Loucy (cell line): ENCODE measurements at regions not wholly inside any gene's neighbourhood (a gene's known extent, or its start where the extent isn't known, plus 50 kb on each side); places are given as distances from the start of the nearest gene placed in this dataset.

Experiments used
- H2AFZ ChIP-seq: fragments of 200-600 bp; sonication (generic); 2 replicates; pipeline ENCODE4 v1.6.0; 2016; ENCODE audit warnings: antibody characterized with exemption, mild to moderate bottlenecking, low read length, moderate library complexity
- H3F3A ChIP-seq: fragments of 200-600 bp; 2 replicates; pipeline ENCODE4 v1.6.0; 2016; ENCODE audit warnings: antibody characterized with exemption, low read depth, mild to moderate bottlenecking
- H3K27me3 ChIP-seq: fragments of 200-600 bp; sonication (generic); 2 replicates; pipeline ENCODE4 v1.6.1; 2014; ENCODE audit warnings: low read length, mild to moderate bottlenecking; ENCODE audit not compliant: insufficient read depth, poor library complexity, severe bottlenecking
- H3K36me3 ChIP-seq: fragments of 200-600 bp; sonication (generic); 2 replicates; pipeline ENCODE4 v1.6.1; 2016; ENCODE audit warnings: low read length; ENCODE audit not compliant: insufficient read depth
- H3K4me1 ChIP-seq: fragments of 200-600 bp; sonication (generic); 2 replicates; pipeline ENCODE4 v1.5.1; 2014; ENCODE audit warnings: low read length, mild to moderate bottlenecking; ENCODE audit not compliant: insufficient read depth, poor library complexity, severe bottlenecking
- H3K4me2 ChIP-seq: fragments of 200-600 bp; sonication (generic); 2 replicates; pipeline ENCODE4 v1.6.0; 2014; ENCODE audit warnings: antibody characterized with exemption, low read length, low read depth, mild to moderate bottlenecking; ENCODE audit not compliant: poor library complexity, severe bottlenecking
- H3K4me3 ChIP-seq: fragments of 200-600 bp; sonication (generic); 2 replicates; pipeline ENCODE4 v1.5.1; 2014; ENCODE audit warnings: low read length, mild to moderate bottlenecking, mixed read lengths; ENCODE audit not compliant: poor library complexity, severe bottlenecking
- H3K79me2 ChIP-seq: fragments of 200-600 bp; sonication (generic); 2 replicates; pipeline ENCODE4 v1.6.1; 2014; ENCODE audit warnings: low read length; ENCODE audit not compliant: insufficient read depth
- H3K9ac ChIP-seq: fragments of 200-600 bp; sonication (generic); 2 replicates; pipeline ENCODE4 v1.6.0; 2014; ENCODE audit warnings: mild to moderate bottlenecking, low read depth, low read length, moderate library complexity; ENCODE audit not compliant: poor library complexity, severe bottlenecking
- H3K9me2 ChIP-seq: fragments of 200-600 bp; sonication (generic); replicated peaks from 2 replicates; pipeline ENCODE4 v1.6.1; 2016; ENCODE audit warnings: low read depth, low read length, mixed read lengths
- H3K9me3 ChIP-seq: fragments of 200-600 bp; sonication (generic); 2 replicates; pipeline ENCODE4 v1.6.1; 2014; ENCODE audit warnings: mild to moderate bottlenecking, antibody characterized with exemption, low read length, low read depth; ENCODE audit not compliant: insufficient read depth
- H4K20me1 ChIP-seq: fragments of 200-600 bp; sonication (generic); 2 replicates; pipeline ENCODE4 v1.6.0; 2014; ENCODE audit warnings: antibody characterized with exemption, low read length, mild to moderate bottlenecking; ENCODE audit not compliant: insufficient read depth, poor library complexity, severe bottlenecking
- EZH2phosphoT487 ChIP-seq: fragments of 200-600 bp; IDR thresholded peaks from 2 replicates; pipeline ENCODE4 v1.6.1; 2018; ENCODE audit warnings: antibody characterized with exemption, mild to moderate bottlenecking, moderate library complexity, borderline replicate concordance
- TF ChIP-seq, protein P1 (sequence below): fragments of 200-600 bp; sonication (generic); conservative IDR thresholded peaks from 2 replicates; pipeline ENCODE4 v1.5.1; 2014; ENCODE audit warnings: mild to moderate bottlenecking, antibody characterized with exemption, low read length

GRCh38 chr1:60152891-60153290, 79.3 kb upstream of the C1orf87 start:
- Histone ChIP-seq H3K4me2 (no peak overlapping the region), H3K79me2 (no peaks in the 10 kb centered on the region), H3K9ac (no peak overlapping the region), H2AFZ (no peak overlapping the region), H3K27me3 (no peaks in the 10 kb centered on the region), H3K9me3 (no peaks in the 10 kb centered on the region), H3K9me2 (no peaks in the 10 kb centered on the region), H3F3A (no peaks in the 10 kb centered on the region), H3K36me3 (no peaks in the 10 kb centered on the region), H3K4me1 (peaks cover 15% of the 10 kb centered on the region), H4K20me1 (no peaks in the 10 kb centered on the region), H3K4me3 (no peak overlapping the region)
- no peak for TF ChIP-seq EZH2phosphoT487
- TF ChIP-seq, protein P1, sequence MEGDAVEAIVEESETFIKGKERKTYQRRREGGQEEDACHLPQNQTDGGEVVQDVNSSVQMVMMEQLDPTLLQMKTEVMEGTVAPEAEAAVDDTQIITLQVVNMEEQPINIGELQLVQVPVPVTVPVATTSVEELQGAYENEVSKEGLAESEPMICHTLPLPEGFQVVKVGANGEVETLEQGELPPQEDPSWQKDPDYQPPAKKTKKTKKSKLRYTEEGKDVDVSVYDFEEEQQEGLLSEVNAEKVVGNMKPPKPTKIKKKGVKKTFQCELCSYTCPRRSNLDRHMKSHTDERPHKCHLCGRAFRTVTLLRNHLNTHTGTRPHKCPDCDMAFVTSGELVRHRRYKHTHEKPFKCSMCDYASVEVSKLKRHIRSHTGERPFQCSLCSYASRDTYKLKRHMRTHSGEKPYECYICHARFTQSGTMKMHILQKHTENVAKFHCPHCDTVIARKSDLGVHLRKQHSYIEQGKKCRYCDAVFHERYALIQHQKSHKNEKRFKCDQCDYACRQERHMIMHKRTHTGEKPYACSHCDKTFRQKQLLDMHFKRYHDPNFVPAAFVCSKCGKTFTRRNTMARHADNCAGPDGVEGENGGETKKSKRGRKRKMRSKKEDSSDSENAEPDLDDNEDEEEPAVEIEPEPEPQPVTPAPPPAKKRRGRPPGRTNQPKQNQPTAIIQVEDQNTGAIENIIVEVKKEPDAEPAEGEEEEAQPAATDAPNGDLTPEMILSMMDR, result no peak

DNA sequence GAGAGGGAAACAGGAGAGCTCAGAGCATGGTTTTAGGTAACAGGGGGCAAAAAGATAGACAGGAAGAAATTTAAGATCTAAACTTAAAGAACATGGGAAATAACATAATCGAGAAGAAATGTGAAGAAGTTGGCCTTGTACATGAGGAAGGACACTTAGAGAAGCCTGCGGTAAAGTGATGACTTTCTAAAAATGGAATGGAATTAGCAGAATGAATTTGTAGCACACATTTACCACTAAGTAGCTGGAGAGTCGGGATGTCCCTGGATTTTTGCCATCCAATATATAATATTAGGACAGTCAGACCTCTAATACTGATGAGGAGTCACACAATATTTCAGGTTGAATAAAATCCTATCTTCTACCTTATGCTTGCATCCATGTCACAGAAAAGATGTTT, 77.7 kb upstream of the C1orf87 start:
- Histone ChIP-seq H3K4me1 (peaks cover 15% of the 10 kb centered on the region), H3K4me3 (no peak overlapping the region), H3K4me2 (no peak overlapping the region), H3K27me3 (no peaks in the 10 kb centered on the region), H3K9me3 (no peaks in the 10 kb centered on the region), H3K9ac (no peak overlapping the region), H3K36me3 (no peaks in the 10 kb centered on the region), H2AFZ (no peak overlapping the region), H4K20me1 (no peaks in the 10 kb centered on the region), H3K79me2 (no peaks in the 10 kb centered on the region), H3F3A (no peaks in the 10 kb centered on the region), H3K9me2 (no peaks in the 10 kb centered on the region)
- TF ChIP-seq, protein P1, result no peak
- no peak for TF ChIP-seq EZH2phosphoT487

DNA sequence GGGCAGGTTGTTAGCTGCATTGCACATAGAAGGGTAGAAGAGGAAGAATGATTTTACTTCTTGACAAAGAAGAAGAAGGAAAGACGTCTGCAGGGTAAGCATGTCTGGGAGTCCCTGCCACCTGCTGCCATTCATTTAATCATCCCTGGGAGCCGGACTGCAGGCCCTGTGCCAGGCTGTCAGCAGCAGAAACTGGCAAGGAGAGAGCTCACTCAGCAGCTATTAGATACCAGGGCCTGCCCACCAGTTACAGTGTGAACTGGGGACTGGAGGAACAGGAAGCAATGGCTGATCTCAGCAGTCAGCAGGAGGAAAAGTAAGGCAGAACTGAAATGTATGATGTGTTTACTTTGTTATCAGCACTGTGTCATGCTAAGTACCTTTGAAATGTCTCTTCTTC, 75.7 kb upstream of the C1orf87 start:
- H3K4me3 ChIP-seq, result no peak overlapping the region
- H3K27me3 ChIP-seq, result no peaks in the 10 kb centered on the region
- no peaks in the 10 kb centered on the region for H3K36me3 ChIP-seq
- H4K20me1 ChIP-seq, result no peaks in the 10 kb centered on the region
- no peak for TF ChIP-seq EZH2phosphoT487
- TF ChIP-seq, protein P1, result no peak
- H3K9me3 ChIP-seq, result no peaks in the 10 kb centered on the region
- H3F3A ChIP-seq, result no peaks in the 10 kb centered on the region
- peak overlapping the region; percentile 31 for H3K9ac ChIP-seq
- H3K79me2 ChIP-seq, result no peaks in the 10 kb centered on the region
- peak overlapping the region; percentile 96 for H2AFZ ChIP-seq
- peak overlapping the region; percentile 9 for H3K4me2 ChIP-seq
- H3K9me2 ChIP-seq, result no peaks in the 10 kb centered on the region
- H3K4me1 ChIP-seq, result peaks cover 20% of the 10 kb centered on the region
